ENCODE measurements at regions not wholly inside any gene's neighbourhood (a gene's known extent, or its start where the extent isn't known, plus 50 kb on each side); places are given as distances from the start of the nearest gene placed in this dataset.

- H3K4me3 ChIP-seq (ENCODE audit: low read depth, low read length), result no peak overlapping the region
- CTCF ChIA-PET, result no interaction called here
- no peaks in the 10 kb centered on the region for H3K9me3 Mint-ChIP-seq (ENCODE audit: unreplicated experiment)
Observed at GRCh38 chr5:87784311-87784710, 371.6 kb upstream of the CCNH start.

GRCh38 chr5:87782916-87783315 is 370.2 kb upstream of the CCNH start:
- no peaks in the 10 kb centered on the region for H3K4me1 Mint-ChIP-seq (ENCODE audit: low read depth, unreplicated experiment)
- Histone ChIP-seq H3K36me3 (ENCODE audit: control insufficient read depth, insufficient read depth, low read length) (no peaks in the 10 kb centered on the region), H3K27me3 (replicated peaks; ENCODE audit: control insufficient read depth, insufficient read depth, low read length) (no peaks in the 10 kb centered on the region), H3K4me3 (ENCODE audit: low read depth, low read length) (no peak overlapping the region), H3K4me1 (no peaks in the 10 kb centered on the region), H3K9me3 (no peaks in the 10 kb centered on the region)
- H3K27ac Mint-ChIP-seq (ENCODE audit: unreplicated experiment), result no peak overlapping the region
- no peak for DNase-seq
- intact Hi-C loops (cut with micrococcal nuclease; ENCODE audit: unreplicated experiment), result no loop called here
- H3K36me3 Mint-ChIP-seq (ENCODE audit: insufficient read depth, unreplicated experiment), result no peaks in the 10 kb centered on the region
- no peaks in the 10 kb centered on the region for H3K9me3 Mint-ChIP-seq (ENCODE audit: unreplicated experiment)
- H3K27me3 Mint-ChIP-seq (ENCODE audit: insufficient read depth, unreplicated experiment), result no peaks in the 10 kb centered on the region
- TF ChIP-seq CTCF (IDR thresholded peaks at IDR 0.05; ENCODE audit: insufficient read depth in 1 of 2, low read depth in 1 of 2, low read length in 1 of 2, severe bottlenecking in 1 of 2, unreplicated experiment in 1 of 2), result no peak
- BruUV-seq (replicated peaks), result no TSS peak
- ChIA-PET POLR2A (no interaction called here), CTCF (no interaction called here)
- H3K4me3 Mint-ChIP-seq (ENCODE audit: unreplicated experiment), result no peak overlapping the region

More at GRCh38 chr5:87784311-87784710, 371.6 kb upstream of the CCNH start:
- Histone ChIP-seq H3K36me3 (ENCODE audit: control insufficient read depth, insufficient read depth, low read length) (no peaks in the 10 kb centered on the region), H3K27me3 (replicated peaks; ENCODE audit: control insufficient read depth, insufficient read depth, low read length) (no peaks in the 10 kb centered on the region), H3K4me1 (no peaks in the 10 kb centered on the region), H3K9me3 (no peaks in the 10 kb centered on the region)
- POLR2A ChIA-PET, result no interaction called here
- H3K4me1 Mint-ChIP-seq (ENCODE audit: low read depth, unreplicated experiment), result no peaks in the 10 kb centered on the region
- intact Hi-C loops (cut with micrococcal nuclease; ENCODE audit: unreplicated experiment), result no loop called here
- no peak for DNase-seq
- no TSS peak for BruUV-seq (replicated peaks)
- no peak overlapping the region for H3K27ac Mint-ChIP-seq (ENCODE audit: unreplicated experiment)
- H3K36me3 Mint-ChIP-seq (ENCODE audit: insufficient read depth, unreplicated experiment), result no peaks in the 10 kb centered on the region
- no peak for TF ChIP-seq CTCF (IDR thresholded peaks at IDR 0.05; ENCODE audit: insufficient read depth in 1 of 2, low read depth in 1 of 2, low read length in 1 of 2, severe bottlenecking in 1 of 2, unreplicated experiment in 1 of 2)
- H3K27me3 Mint-ChIP-seq (ENCODE audit: insufficient read depth, unreplicated experiment), result peaks cover 3% of the 10 kb centered on the region
- H3K4me3 Mint-ChIP-seq (ENCODE audit: unreplicated experiment), result no peak overlapping the region

- H3K9me3 Mint-ChIP-seq (ENCODE audit: unreplicated experiment), result no peaks in the 10 kb centered on the region
- no peaks in the 10 kb centered on the region for H3K27me3 Mint-ChIP-seq (ENCODE audit: insufficient read depth, unreplicated experiment)
- no peaks in the 10 kb centered on the region for H3K4me1 ChIP-seq
- no peak for DNase-seq
- TF ChIP-seq CTCF (IDR thresholded peaks at IDR 0.05; ENCODE audit: insufficient read depth in 1 of 2, low read depth in 1 of 2, low read length in 1 of 2, severe bottlenecking in 1 of 2, unreplicated experiment in 1 of 2), result no peak
- CTCF ChIA-PET, result interaction anchor here (1.2 to 1.4 kb wide), 3 partner anchors 898 to 942 kb away, joined by 6 to 38 read pairs (median 20); no protein-coding TSS in a partner anchor
- no TSS peak for BruUV-seq (replicated peaks)
- no peaks in the 10 kb centered on the region for H3K36me3 Mint-ChIP-seq (ENCODE audit: insufficient read depth, unreplicated experiment)
- intact Hi-C loops (cut with micrococcal nuclease; ENCODE audit: unreplicated experiment), result loop anchor here (1.0 kb wide), 5 partner anchors 62 to 942 kb away; no protein-coding TSS in a partner anchor
- POLR2A ChIA-PET, result no interaction called here
- no peak overlapping the region for H3K27ac Mint-ChIP-seq (ENCODE audit: unreplicated experiment)
- no peak overlapping the region for H3K4me3 Mint-ChIP-seq (ENCODE audit: unreplicated experiment)
- H3K4me1 Mint-ChIP-seq (ENCODE audit: low read depth, unreplicated experiment), result no peaks in the 10 kb centered on the region
- H3K9me3 ChIP-seq, result no peaks in the 10 kb centered on the region
- no peak overlapping the region for H3K4me3 ChIP-seq (ENCODE audit: low read depth, low read length)
- H3K27me3 ChIP-seq (replicated peaks; ENCODE audit: control insufficient read depth, insufficient read depth, low read length), result no peaks in the 10 kb centered on the region
- H3K36me3 ChIP-seq (ENCODE audit: control insufficient read depth, insufficient read depth, low read length), result no peaks in the 10 kb centered on the region
Observed at GRCh38 chr5:87781976-87782375, 369.2 kb upstream of the CCNH start.
